ENCODE measurements at regions not wholly inside any gene's neighbourhood (a gene's known extent, or its start where the extent isn't known, plus 50 kb on each side); places are given as distances from the start of the nearest gene placed in this dataset.

GRCh38 chr15:70342141-70342540 is 244.4 kb upstream of the TLE3 start:
- TF ChIP-seq CTCF (IDR thresholded peaks at IDR 0.05; ENCODE audit: partially characterized antibody, unreplicated experiment): no peak
- no peak for DNase-seq
- H3K9me3 Mint-ChIP-seq (ENCODE audit: unreplicated experiment): peaks cover 2% of the 10 kb centered on the region
- no peaks in the 10 kb centered on the region for H3K36me3 Mint-ChIP-seq (ENCODE audit: unreplicated experiment)
- H3K27ac Mint-ChIP-seq (ENCODE audit: unreplicated experiment): no peak overlapping the region
- no peak overlapping the region for H3K4me3 Mint-ChIP-seq (ENCODE audit: unreplicated experiment)
- peaks cover 8% of the 10 kb centered on the region for H3K4me1 Mint-ChIP-seq (ENCODE audit: low read depth, unreplicated experiment)
- H3K27me3 Mint-ChIP-seq (ENCODE audit: unreplicated experiment): no peaks in the 10 kb centered on the region

GRCh38 chr15:70341566-70341965 is 243.8 kb upstream of the TLE3 start:
- Mint-ChIP-seq H3K36me3 (ENCODE audit: unreplicated experiment) (no peaks in the 10 kb centered on the region), H3K27me3 (ENCODE audit: unreplicated experiment) (no peaks in the 10 kb centered on the region), H3K4me3 (ENCODE audit: unreplicated experiment) (no peak overlapping the region), H3K27ac (ENCODE audit: unreplicated experiment) (no peak overlapping the region), H3K4me1 (ENCODE audit: low read depth, unreplicated experiment) (peaks cover 8% of the 10 kb centered on the region), H3K9me3 (ENCODE audit: unreplicated experiment) (peaks cover 2% of the 10 kb centered on the region)
- DNase-seq: no peak
- TF ChIP-seq CTCF (IDR thresholded peaks at IDR 0.05; ENCODE audit: partially characterized antibody, unreplicated experiment): no peak

GRCh38 chr15:70340494-70340870 is 242.8 kb upstream of the TLE3 start:
- no peak overlapping the region for H3K27ac Mint-ChIP-seq (ENCODE audit: unreplicated experiment)
- no peak overlapping the region for H3K4me3 Mint-ChIP-seq (ENCODE audit: unreplicated experiment)
- peaks cover 8% of the 10 kb centered on the region for H3K4me1 Mint-ChIP-seq (ENCODE audit: low read depth, unreplicated experiment)
- no peaks in the 10 kb centered on the region for H3K27me3 Mint-ChIP-seq (ENCODE audit: unreplicated experiment)
- no peak for TF ChIP-seq CTCF (IDR thresholded peaks at IDR 0.05; ENCODE audit: partially characterized antibody, unreplicated experiment)
- peaks cover 2% of the 10 kb centered on the region for H3K9me3 Mint-ChIP-seq (ENCODE audit: unreplicated experiment)
- DNase-seq: no peak
- no peaks in the 10 kb centered on the region for H3K36me3 Mint-ChIP-seq (ENCODE audit: unreplicated experiment)

GRCh38 chr15:70339571-70340493 is 242.1 kb upstream of the TLE3 start:
- peaks cover 7% of the 10 kb centered on the region for H3K4me1 Mint-ChIP-seq (ENCODE audit: low read depth, unreplicated experiment)
- peaks cover 5% of the 10 kb centered on the region for H3K9me3 Mint-ChIP-seq (ENCODE audit: unreplicated experiment)
- no peak overlapping the region for H3K4me3 Mint-ChIP-seq (ENCODE audit: unreplicated experiment)
- no peak for TF ChIP-seq CTCF (IDR thresholded peaks at IDR 0.05; ENCODE audit: partially characterized antibody, unreplicated experiment)
- H3K27ac Mint-ChIP-seq (ENCODE audit: unreplicated experiment): no peak overlapping the region
- H3K36me3 Mint-ChIP-seq (ENCODE audit: unreplicated experiment): no peaks in the 10 kb centered on the region
- DNase-seq: no peak
- no peaks in the 10 kb centered on the region for H3K27me3 Mint-ChIP-seq (ENCODE audit: unreplicated experiment)
